Raji (cell line): ENCODE measurements at regions not wholly inside any gene's neighbourhood (a gene's known extent, or its start where the extent isn't known, plus 50 kb on each side); places are given as distances from the start of the nearest gene placed in this dataset.

Experiments
- POLR2A ChIP-seq: IDR thresholded peaks from 2 replicates; pipeline ENCODE4 v1.6.1; 2011; ENCODE audit warnings: low read depth, low read length, control low read depth; ENCODE audit not compliant: insufficient read depth

DNA sequence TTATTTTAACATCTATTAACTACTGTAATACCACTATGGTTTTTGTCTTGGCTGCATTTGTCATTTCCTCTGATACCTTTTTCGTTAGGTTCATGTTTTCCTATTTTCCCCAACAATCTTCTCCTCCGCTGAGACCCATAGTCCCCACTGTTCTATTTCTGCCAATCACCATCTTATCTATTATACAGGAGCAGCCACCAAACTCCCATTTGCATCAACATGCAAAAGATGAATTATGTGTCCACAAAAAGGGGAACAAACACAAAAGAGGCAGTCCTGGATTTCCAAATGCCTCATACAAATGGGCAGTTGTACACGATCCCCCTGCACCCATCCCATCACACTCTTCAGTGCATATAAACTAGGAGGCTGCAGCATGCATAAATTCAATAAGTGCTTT lies 121.7 kb upstream of the MYLIP start:
- no peak for TF ChIP-seq POLR2A

GRCh38 chr6:16006681-16007080 lies 122.2 kb upstream of the MYLIP start:
- TF ChIP-seq POLR2A = no peak

GRCh38 chr6:16004934-16005679 lies 123.8 kb upstream of the MYLIP start:
- no peak for TF ChIP-seq POLR2A

DNA sequence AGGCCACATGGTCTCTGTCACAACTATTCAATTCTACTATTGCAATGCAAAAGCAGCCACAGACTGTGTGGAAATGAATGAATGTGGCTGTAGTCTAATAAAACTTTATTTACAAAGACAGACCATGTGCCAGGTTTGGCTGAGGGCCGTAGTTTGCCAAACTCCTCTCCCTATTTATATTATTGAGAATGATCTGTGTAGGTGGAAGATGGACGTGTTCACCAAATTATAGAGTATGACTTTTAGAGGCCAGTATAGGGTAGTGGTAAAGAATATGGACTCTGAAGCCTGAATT lies 125.7 kb upstream of the MYLIP start:
- TF ChIP-seq POLR2A = no peak

DNA sequence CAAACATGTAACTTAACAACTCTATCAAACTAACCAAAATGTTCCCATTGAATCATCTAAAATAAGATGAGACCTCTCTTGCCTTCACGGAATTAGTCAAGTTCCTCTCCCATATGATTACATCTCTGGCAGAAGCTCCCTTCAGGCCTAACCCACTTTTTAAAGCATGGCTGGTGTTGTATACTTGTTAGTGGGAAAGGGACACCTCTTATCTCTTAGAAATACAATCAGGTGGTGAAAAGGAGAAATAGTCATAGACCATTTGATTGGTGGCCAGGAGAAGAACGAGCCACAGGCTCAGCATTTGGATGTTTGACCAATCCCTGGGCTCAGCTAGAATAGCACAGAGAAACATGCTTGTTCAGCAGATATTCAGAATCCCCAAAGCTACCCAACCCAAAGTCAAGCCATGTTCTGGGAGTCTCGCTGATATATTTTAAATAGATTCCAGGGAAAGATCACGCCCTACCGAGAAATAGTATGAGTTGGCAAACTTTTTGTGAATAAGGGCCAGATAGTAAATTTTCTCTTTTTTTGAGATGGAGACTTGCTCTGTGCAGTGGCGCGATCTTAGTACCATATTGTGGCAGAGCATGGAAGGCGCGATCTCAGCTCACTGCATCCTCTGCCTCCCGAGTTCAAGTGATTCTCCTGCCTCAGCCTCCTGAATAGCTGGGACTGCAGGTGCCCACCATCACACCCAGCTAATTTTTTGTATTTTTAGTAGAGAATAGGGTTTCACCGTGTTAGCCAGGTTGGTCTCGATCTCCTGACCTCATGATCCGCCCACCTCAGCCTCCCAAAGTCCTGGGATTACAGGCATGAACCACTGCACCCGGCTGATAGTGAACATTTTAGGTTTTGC lies 126.3 kb upstream of the MYLIP start:
- TF ChIP-seq POLR2A = no peak

- TF ChIP-seq POLR2A = no peak
Measured at GRCh38 chr6:16001158-16001557, 127.7 kb upstream of the MYLIP start.

DNA sequence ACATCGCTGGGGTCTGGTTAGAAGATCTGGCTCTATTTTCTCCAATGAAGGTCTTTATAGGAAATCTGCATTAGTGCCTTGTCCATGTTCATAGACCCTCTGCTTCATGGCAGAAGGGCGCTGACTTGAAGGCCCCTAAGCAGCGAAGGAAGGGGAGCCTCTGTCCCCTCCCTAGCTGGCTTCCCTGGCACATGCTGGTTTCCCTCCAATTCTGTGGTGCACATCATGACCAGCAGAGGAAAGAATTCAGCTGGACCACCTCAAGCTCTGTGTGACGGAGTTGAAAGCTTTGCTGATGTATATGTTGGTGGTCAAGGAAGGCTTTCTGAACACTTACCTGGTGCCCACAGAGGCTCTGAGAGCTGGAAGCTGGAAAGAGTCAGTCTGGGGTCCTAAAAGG lies 129.7 kb upstream of the MYLIP start:
- TF ChIP-seq POLR2A = no peak

- no peak for TF ChIP-seq POLR2A
Measured at GRCh38 chr6:15997586-15998388, 131.1 kb upstream of the MYLIP start.

GRCh38 chr6:15996030-15996429 lies 132.9 kb upstream of the MYLIP start:
- no peak for TF ChIP-seq POLR2A

DNA sequence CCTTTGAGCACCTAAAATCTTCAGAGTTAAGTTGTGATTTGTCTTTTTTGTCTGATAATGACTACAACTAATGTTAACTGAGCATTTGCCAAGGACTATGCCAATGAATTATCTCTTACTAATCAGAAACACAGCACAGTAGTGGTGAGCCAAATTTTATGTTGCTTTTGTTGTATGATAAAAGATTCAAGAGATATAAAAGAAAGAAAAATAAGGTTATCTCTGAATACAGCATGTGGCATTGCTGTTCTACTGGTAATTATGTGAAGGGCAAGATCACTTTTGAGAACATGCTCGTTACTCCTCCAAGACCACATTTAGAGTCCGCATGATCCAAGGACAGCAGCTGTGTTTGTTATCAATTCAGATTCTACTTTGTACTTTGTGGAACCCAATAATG lies 133.4 kb upstream of the MYLIP start:
- TF ChIP-seq POLR2A = no peak

DNA sequence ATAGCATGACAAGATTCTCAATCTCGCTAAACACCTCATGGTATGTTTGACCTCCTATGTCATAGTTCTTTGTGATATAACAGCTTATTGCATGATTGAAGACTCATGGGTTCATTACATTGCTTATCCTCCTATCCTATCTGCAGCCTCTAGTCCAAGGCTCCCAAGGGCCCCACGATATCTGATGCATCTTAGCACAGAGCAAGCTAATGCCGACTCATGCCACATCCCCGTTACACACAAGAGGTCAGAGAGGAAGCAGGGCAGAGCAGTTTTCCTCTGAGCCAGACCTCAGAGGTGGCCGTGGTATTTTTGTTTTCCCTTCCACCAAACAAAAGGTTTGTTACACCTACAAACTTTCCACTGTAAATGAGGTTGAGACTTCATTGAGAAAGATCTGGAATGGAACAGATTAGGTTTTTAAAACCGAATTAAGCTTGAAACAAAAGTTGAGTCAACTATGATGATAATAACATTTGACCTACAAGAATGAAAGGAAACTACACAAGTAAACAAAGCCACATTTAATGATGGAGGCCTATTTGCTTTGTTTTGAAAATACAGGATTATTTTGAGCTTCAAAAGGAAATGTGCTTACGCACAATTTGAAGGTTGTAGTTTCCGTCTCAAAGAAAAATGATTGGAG lies 133.9 kb upstream of the MYLIP start:
- TF ChIP-seq POLR2A = no peak

- TF ChIP-seq POLR2A = no peak
Measured at GRCh38 chr6:15993716-15994228, 135.1 kb upstream of the MYLIP start.

- TF ChIP-seq POLR2A = no peak
Measured at GRCh38 chr6:15990179-15990578, 138.7 kb upstream of the MYLIP start.

DNA sequence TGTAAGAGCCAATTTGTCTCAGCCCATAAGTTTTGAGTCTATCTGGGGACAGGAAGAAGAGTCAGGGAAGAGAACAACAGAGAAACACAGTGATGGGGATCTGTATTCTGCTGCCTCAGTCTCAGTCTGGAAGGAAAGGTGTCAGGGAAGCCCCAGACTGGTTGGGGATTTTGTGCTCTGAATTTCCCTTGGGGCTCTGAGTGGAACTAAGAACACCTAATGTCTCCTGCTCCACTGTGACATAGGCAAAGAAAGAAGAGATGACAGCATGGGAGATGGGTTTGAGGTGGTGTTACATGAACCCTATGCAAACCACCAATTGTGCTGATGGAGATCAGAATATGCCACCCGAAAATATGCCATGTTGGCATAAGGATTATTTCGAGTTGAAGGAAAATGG lies 139.5 kb upstream of the MYLIP start:
- no peak for TF ChIP-seq POLR2A

- TF ChIP-seq POLR2A = no peak
Measured at GRCh38 chr6:15987569-15987968, 141.3 kb upstream of the MYLIP start.
